H1 (cell line): ENCODE measurements at regions not wholly inside any gene's neighbourhood (a gene's known extent, or its start where the extent isn't known, plus 50 kb on each side); places are given as distances from the start of the nearest gene placed in this dataset.

Experiments
- CTCF ChIA-PET: fragments of 300-600 bp; sonication (Branson Sonifier 250); formaldehyde crosslinking; loops from one replicate; lab custom pipeline; 2021; ENCODE audit not compliant: partially characterized antibody; lab: Charles Lee
- POLR2A ChIA-PET: fragments of 300-600 bp; sonication (Branson Sonifier 250); formaldehyde crosslinking; loops from one replicate; lab custom pipeline; 2021; ENCODE audit warnings: inconsistent platforms; ENCODE audit not compliant: partially characterized antibody; lab: Charles Lee
- DNase-seq, 2 experiments: peaks; one replicate each; pipeline versions ENCODE4 v3.0.0 to v3.0.0-alpha.2; 2010 to 2022; ENCODE audit warnings: low spot score in 2 of 2, low read depth in 1 of 2, mixed read lengths in 1 of 2
- FAIRE-seq: peaks from 2 replicates; lab custom pipeline; 2011; peaks lifted over from hg19 to GRCh38; lab: Jason Lieb, UNC
- H2AFZ ChIP-seq: 2 replicates; pipeline ENCODE4 v1.8.1; 2012; ENCODE audit warnings: low read length, inconsistent platforms
- H2AK5ac ChIP-seq: 2 replicates; pipeline ENCODE4 v1.6.1; 2013; ENCODE audit warnings: low read depth, low read length
- H2BK120ac ChIP-seq: replicated peaks from 2 replicates; pipeline ENCODE3; 2013; ENCODE audit warnings: low read depth, low read length, inconsistent platforms
- H2BK12ac ChIP-seq: 2 replicates; pipeline ENCODE4 v1.6.1; 2013; ENCODE audit warnings: low read depth, low read length
- H2BK15ac ChIP-seq: 2 replicates; pipeline ENCODE4 v1.6.1; 2013; ENCODE audit warnings: low read length
- H2BK20ac ChIP-seq: 2 replicates; pipeline ENCODE4 v1.6.1; 2013; ENCODE audit warnings: low read length
- H2BK5ac ChIP-seq: 2 replicates; pipeline ENCODE4 v1.6.1; 2013; ENCODE audit warnings: low read depth, low read length
- H3K14ac ChIP-seq: 2 replicates; pipeline ENCODE4 v1.6.1; 2013; ENCODE audit warnings: inconsistent platforms; ENCODE audit not compliant: insufficient read length
- H3K18ac ChIP-seq: 2 replicates; pipeline ENCODE4 v1.6.1; 2013; ENCODE audit warnings: low read length; ENCODE audit errors: extremely low read depth
- H3K23ac ChIP-seq: 2 replicates; pipeline ENCODE4 v1.6.1; 2013; ENCODE audit warnings: inconsistent platforms; ENCODE audit not compliant: insufficient read length
- H3K23me2 ChIP-seq: 2 replicates; pipeline ENCODE4 v1.6.1; 2013; ENCODE audit warnings: low read depth, low read length
- H3K27ac ChIP-seq: 2 replicates; pipeline ENCODE4 v1.6.1; 2011; ENCODE audit warnings: low read depth, low read length, inconsistent platforms
- H3K27me3 ChIP-seq, 4 experiments: replicated peaks in 1 of 4; 1 replicate in 1 of 4; 2 replicates in 3 of 4; pipeline versions ENCODE4 v1.6.1 to v1.8.1; 2011 to 2013; ENCODE audit warnings: low read length in 3 of 4, mild to moderate bottlenecking in 3 of 4, inconsistent platforms in 2 of 4, mixed read lengths in 2 of 4, moderate library complexity in 1 of 4; ENCODE audit not compliant: control insufficient read depth in 3 of 4, insufficient read depth in 3 of 4; ENCODE audit errors: extremely low read depth in 1 of 4
- H3K36me3 ChIP-seq, 4 experiments: 2 replicates each; pipeline versions ENCODE4 v1.6.1 to v1.8.1; 2011 to 2013; ENCODE audit warnings: mild to moderate bottlenecking in 4 of 4, low read length in 3 of 4, moderate library complexity in 2 of 4, control low read depth in 1 of 4, inconsistent platforms in 1 of 4; ENCODE audit not compliant: insufficient read depth in 4 of 4, control insufficient read depth in 2 of 4
- H3K4ac ChIP-seq: replicated peaks from 2 replicates; pipeline ENCODE3; 2013; ENCODE audit warnings: low read length, low read depth, mixed read lengths, inconsistent platforms; ENCODE audit not compliant: insufficient read length
- H3K4me1 ChIP-seq, 4 experiments: replicated peaks in 1 of 4; 1 replicate in 1 of 4; 2 replicates in 3 of 4; pipeline versions ENCODE4 v1.6.1 to v1.8.1; 2011 to 2013; ENCODE audit warnings: low read length in 3 of 4, inconsistent platforms in 2 of 4, mixed read lengths in 1 of 4; ENCODE audit not compliant: insufficient read depth in 4 of 4, control insufficient read depth in 3 of 4
- H3K4me2 ChIP-seq, 2 experiments: 2 replicates each; pipeline versions ENCODE4 v1.6.1 to v1.8.1; 2011 to 2013; ENCODE audit warnings: low read depth in 2 of 2, low read length in 2 of 2, control low read depth in 1 of 2, inconsistent platforms in 1 of 2, mild to moderate bottlenecking in 1 of 2; ENCODE audit not compliant: insufficient read depth in 1 of 2
- H3K4me3 ChIP-seq, 4 experiments: fragments of 200-600, 300-600 bp in 1 of 4; sonication (generic), shearing (Covaris generic), sonication (Bioruptor Twin) in 1 of 4; 2 replicates each; pipeline versions ENCODE4 v1.5.1 to v1.8.1; 2011 to 2016; ENCODE audit warnings: low read length in 4 of 4, low read depth in 3 of 4, control low read depth in 2 of 4, inconsistent platforms in 2 of 4, mild to moderate bottlenecking in 2 of 4, mixed read lengths in 1 of 4, moderate library complexity in 1 of 4; ENCODE audit not compliant: insufficient read depth in 2 of 4; ENCODE audit errors: extremely low read depth in 1 of 4
- H3K56ac ChIP-seq: replicated peaks from 2 replicates; pipeline ENCODE3; 2013; ENCODE audit warnings: low read depth, mild to moderate bottlenecking, mixed read lengths, low read length, inconsistent platforms; ENCODE audit not compliant: insufficient read length
- H3K79me1 ChIP-seq: 2 replicates; pipeline ENCODE4 v1.6.1; 2013; ENCODE audit warnings: low read depth, low read length, control low read depth
- H3K79me2 ChIP-seq, 2 experiments: 2 replicates each; pipeline versions ENCODE4 v1.6.1 to v1.8.1; 2012 to 2013; ENCODE audit warnings: low read length in 2 of 2, mild to moderate bottlenecking in 2 of 2, inconsistent platforms in 1 of 2; ENCODE audit not compliant: insufficient read depth in 2 of 2, control insufficient read depth in 1 of 2
- H3K9ac ChIP-seq, 4 experiments: replicated peaks in 1 of 4; 1 replicate in 1 of 4; 2 replicates in 3 of 4; pipeline versions ENCODE4 v1.6.1 to v1.8.1; 2011 to 2013; ENCODE audit warnings: low read depth in 3 of 4, low read length in 3 of 4, control low read depth in 2 of 4, mild to moderate bottlenecking in 2 of 4, moderate library complexity in 2 of 4, inconsistent platforms in 1 of 4; ENCODE audit errors: extremely low read depth in 1 of 4
- H3K9me3 ChIP-seq, 2 experiments: 2 replicates each; pipeline versions ENCODE4 v1.6.1 to v1.8.1; 2012 to 2013; ENCODE audit warnings: mild to moderate bottlenecking in 2 of 2, moderate library complexity in 2 of 2, control low read depth in 1 of 2, inconsistent platforms in 1 of 2, low read depth in 1 of 2, low read length in 1 of 2, mixed read lengths in 1 of 2; ENCODE audit not compliant: insufficient read depth in 2 of 2
- H4K20me1 ChIP-seq, 2 experiments: replicated peaks in 1 of 2; 2 replicates each; pipeline versions ENCODE3 to v1.8.1; 2011 to 2013; ENCODE audit warnings: inconsistent platforms in 2 of 2, low read length in 2 of 2, mild to moderate bottlenecking in 1 of 2; ENCODE audit not compliant: insufficient read depth in 2 of 2, control insufficient read depth in 1 of 2
- H4K5ac ChIP-seq: 2 replicates; pipeline ENCODE4 v1.6.1; 2013; ENCODE audit warnings: low read length, low read depth, mixed read lengths, inconsistent platforms; ENCODE audit not compliant: insufficient read length
- H4K8ac ChIP-seq: 2 replicates; pipeline ENCODE4 v1.8.0; 2013; ENCODE audit warnings: mild to moderate bottlenecking, moderate library complexity, low read length, inconsistent platforms; ENCODE audit not compliant: insufficient read depth; ENCODE audit errors: extremely low read depth
- H4K91ac ChIP-seq: replicated peaks from 2 replicates; pipeline ENCODE3; 2013; ENCODE audit warnings: low read length, mixed read lengths, inconsistent platforms; ENCODE audit not compliant: insufficient read length
- BACH1 ChIP-seq: IDR thresholded peaks from 2 replicates; pipeline ENCODE4 v1.6.1; 2012; ENCODE audit warnings: low read length, improper control_type of control experiment
- CREB1 ChIP-seq: IDR thresholded peaks from 2 replicates; pipeline ENCODE4 v1.6.1; 2012; ENCODE audit warnings: inconsistent platforms
- HDAC2 ChIP-seq, 2 experiments: fragments of 300-600 bp in 1 of 2; sonication (generic) in 1 of 2; IDR thresholded peaks; 2 replicates each; pipeline ENCODE4 v1.6.1; 2011 to 2012; ENCODE audit warnings: low read depth in 2 of 2, low read length in 2 of 2, mild to moderate bottlenecking in 2 of 2, moderate library complexity in 2 of 2, borderline replicate concordance in 1 of 2, inconsistent platforms in 1 of 2
- JUN ChIP-seq: IDR thresholded peaks from 2 replicates; pipeline ENCODE4 v1.6.1; 2011; ENCODE audit warnings: low read depth, mild to moderate bottlenecking, improper control_type of control experiment, low read length
- NANOG ChIP-seq: IDR thresholded peaks from 2 replicates; pipeline ENCODE4 v1.6.1; 2011; ENCODE audit warnings: low read length, low read depth, mild to moderate bottlenecking, inconsistent platforms; ENCODE audit not compliant: insufficient read depth, poor library complexity, severe bottlenecking
- NRF1 ChIP-seq: IDR thresholded peaks from 2 replicates; pipeline ENCODE4 v1.6.1; 2011; ENCODE audit warnings: mild to moderate bottlenecking, low read depth, low read length, improper control_type of control experiment
- PHF8 ChIP-seq: fragments of 200-600 bp; sonication (generic); conservative IDR thresholded peaks from 2 replicates; pipeline ENCODE4 v1.7.1; 2012; ENCODE audit warnings: low read depth, mild to moderate bottlenecking, inconsistent platforms, low read length, moderate library complexity
- POLR2AphosphoS5 ChIP-seq: IDR thresholded peaks from 2 replicates; pipeline ENCODE4 v1.6.1; 2011; ENCODE audit warnings: low read depth, low read length
- POU5F1 ChIP-seq: IDR thresholded peaks from 2 replicates; pipeline ENCODE4 v1.6.1; 2011; ENCODE audit warnings: low read depth, mild to moderate bottlenecking, low read length, moderate library complexity
- RBBP5 ChIP-seq: IDR thresholded peaks from 2 replicates; pipeline ENCODE4 v1.7.1; 2012; ENCODE audit warnings: low read depth, mild to moderate bottlenecking, inconsistent platforms, low read length, moderate library complexity, borderline replicate concordance
- RFX5 ChIP-seq: IDR thresholded peaks from 2 replicates; pipeline ENCODE4 v1.6.1; 2011; ENCODE audit warnings: low read depth, low read length, improper control_type of control experiment, borderline replicate concordance
- SAP30 ChIP-seq: fragments of 300-600 bp; sonication (generic); IDR thresholded peaks from 2 replicates; pipeline ENCODE4 v1.7.1; 2012; ENCODE audit warnings: low read length, moderate library complexity, mild to moderate bottlenecking, inconsistent platforms; ENCODE audit not compliant: insufficient read depth, insufficient replicate concordance
- TEAD4 ChIP-seq: IDR thresholded peaks from 2 replicates; pipeline ENCODE4 v1.6.1; 2012; ENCODE audit warnings: low read depth, low read length, inconsistent platforms, mixed read lengths
- YY1 ChIP-seq: IDR thresholded peaks from 2 replicates; pipeline ENCODE4 v1.6.1; 2011; ENCODE audit warnings: low read depth, mild to moderate bottlenecking, low read length
- WGBS, 2 experiments: shearing (Covaris generic) in 1 of 2; methylation state at CpG; one replicate each; pipeline versions ENCODE4 v1.1.6 to v1.1.7; 2013 to 2015; ENCODE audit warnings: low lambda C conversion rate in 2 of 2, mixed read lengths in 2 of 2, inconsistent platforms in 1 of 2, low coverage in 1 of 2, missing lambda C conversion rate in 1 of 2; ENCODE audit not compliant: insufficient replicate concordance in 2 of 2, insufficient coverage in 1 of 2, insufficient read length in 1 of 2; ENCODE audit errors: extremely low coverage in 1 of 2, missing lambda C conversion rate in 1 of 2; 5-methylcytosine and 5-hydroxymethylcytosine counted together

DNA sequence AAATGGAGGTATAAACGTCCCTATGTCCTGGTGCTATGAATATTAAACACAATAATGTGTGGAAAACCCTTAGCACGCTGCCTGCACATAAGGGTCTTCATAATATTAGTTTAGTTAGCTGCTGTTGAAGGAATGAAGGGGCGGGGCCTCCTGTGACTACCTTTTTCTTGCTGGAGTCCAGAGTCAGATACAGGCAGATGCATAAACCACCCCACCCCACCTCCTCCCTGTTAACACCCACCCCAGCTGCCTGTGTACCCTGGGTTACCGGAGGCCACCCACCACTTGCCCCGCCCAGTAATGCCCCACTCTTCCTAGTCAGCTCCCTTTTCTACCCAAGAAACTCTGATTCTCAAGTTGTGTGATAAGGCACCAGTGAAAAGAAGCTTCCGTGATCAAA lies 158.4 kb downstream of the EN1 start:
- no peaks in the 10 kb centered on the region for H3K79me2 ChIP-seq
- H3K23me2 ChIP-seq = no peaks in the 10 kb centered on the region
- no peaks in the 10 kb centered on the region for H3K36me3 ChIP-seq
- H2BK15ac ChIP-seq = no peak overlapping the region
- H3K27ac ChIP-seq = no peak overlapping the region
- ChIA-PET CTCF (interaction anchor here (0.7 kb wide), 2 partner anchors 12 to 258 kb away, joined by 3 read pairs; no protein-coding TSS in a partner anchor), POLR2A (no interaction called here)
- no peak overlapping the region for H2BK120ac ChIP-seq
- H3K14ac ChIP-seq = no peak overlapping the region
- no peak overlapping the region for H2AFZ ChIP-seq
- no peak overlapping the region for H4K5ac ChIP-seq
- H3K9me3 ChIP-seq = no peaks in the 10 kb centered on the region
- no peak overlapping the region for H2BK5ac ChIP-seq
- no peak overlapping the region for H3K4ac ChIP-seq
- H3K4me1 ChIP-seq = no peaks in the 10 kb centered on the region
- H3K4me3 ChIP-seq = no peak overlapping the region
- no peak for DNase-seq
- no peak overlapping the region for H3K9ac ChIP-seq
- H4K8ac ChIP-seq = no peak overlapping the region
- no peak for FAIRE-seq
- no peak overlapping the region for H3K56ac ChIP-seq
- H2BK20ac ChIP-seq = no peak overlapping the region
- no peak overlapping the region for H3K23ac ChIP-seq
- H3K79me1 ChIP-seq = no peaks in the 10 kb centered on the region
- no peaks in the 10 kb centered on the region for H4K20me1 ChIP-seq
- H2BK12ac ChIP-seq = no peak overlapping the region
- no peak overlapping the region for H3K18ac ChIP-seq
- H4K91ac ChIP-seq = no peak overlapping the region
- no peaks in the 10 kb centered on the region for H3K27me3 ChIP-seq
- 81% methylated on average over 6 of the region's 6 CpGs; no CpG with 5 or more reads in 1 of the 2 experiments for WGBS, 2 experiments
- H2AK5ac ChIP-seq = no peak overlapping the region
- no peak overlapping the region for H3K4me2 ChIP-seq
- no peak for TF ChIP-seq CREB1
- TF ChIP-seq POU5F1 = no peak
- no peak for TF ChIP-seq SAP30
- TF ChIP-seq NRF1 = no peak
- TF ChIP-seq JUN = no peak
- TF ChIP-seq PHF8 = no peak
- no peak for TF ChIP-seq TEAD4
- no peak for TF ChIP-seq YY1
- TF ChIP-seq POLR2AphosphoS5 = no peak
- no peak for TF ChIP-seq HDAC2 (IDR thresholded peaks at IDR 0.05; ENCODE audit: borderline replicate concordance in 1 of 2, low read depth in 2 of 2, low read length in 2 of 2)
- TF ChIP-seq NANOG = no peak
- TF ChIP-seq RFX5 = no peak
- TF ChIP-seq BACH1 = no peak
- TF ChIP-seq RBBP5 = no peak
